HepG2 (cell line): ENCODE measurements at regions not wholly inside any gene's neighbourhood (a gene's known extent, or its start where the extent isn't known, plus 50 kb on each side); places are given as distances from the start of the nearest gene placed in this dataset.

Source experiments
- ATAC-seq: fragments of 200-7000 bp; cut with Tn5 transposase; 3 replicates; pipeline ENCODE4 v1.9.1; 2020; ENCODE audit warnings: mild to moderate bottlenecking, moderate library complexity
- BruUV-seq: library from RNA; stranded (reverse); fragments of 400-500 nt; replicated peaks from 2 replicates; lab custom pipeline; 2021; lab: Mats Ljungman, UMichigan
- CTCF ChIA-PET: fragments of 300-600 bp; formaldehyde crosslinking; extraction: SDS; loops from one replicate; lab custom pipeline; 2021; ENCODE audit warnings: low total read pairs, inconsistent platforms, low intra/inter-chr PET ratio; lab: Yijun Ruan, JAX
- POLR2A ChIA-PET: fragments of 350-600 bp; sonication (Branson Sonifier 250); formaldehyde crosslinking; loops from one replicate; lab custom pipeline; 2020; ENCODE audit warnings: antibody characterized with exemption, inconsistent platforms; lab: Yijun Ruan, JAX
- DNase-seq: peaks from one replicate; pipeline ENCODE4 v3.0.0-alpha.2; 2015; ENCODE audit warnings: low spot score
- FAIRE-seq: peaks from 3 replicates; lab custom pipeline; 2011; peaks lifted over from hg19 to GRCh38; lab: Jason Lieb, UNC
- H2AFZ ChIP-seq: one replicate; pipeline ENCODE4 v1.6.1; 2011; ENCODE audit warnings: low read length, inconsistent platforms
- H3K27ac ChIP-seq: fragments of 300-600 bp; 3 replicates; pipeline ENCODE4 v1.8.0; 2011; ENCODE audit warnings: mixed run types, mild to moderate bottlenecking, mixed read lengths, low read length, inconsistent platforms; ENCODE audit not compliant: insufficient read depth; ENCODE audit errors: extremely low read length
- H3K27me3 ChIP-seq, 2 experiments: fragments of 200-600 bp in 1 of 2; 2 replicates in 1 of 2; 3 replicates in 1 of 2; pipeline versions ENCODE4 v1.6.0 to v1.8.0; 2011; ENCODE audit warnings: low read length in 2 of 2, mild to moderate bottlenecking in 2 of 2, moderate library complexity in 2 of 2, inconsistent platforms in 1 of 2; ENCODE audit not compliant: insufficient read depth in 2 of 2, control insufficient read depth in 1 of 2
- H3K36me3 ChIP-seq, 2 experiments: fragments of 200-600 bp in 1 of 2; replicated peaks in 1 of 2; 2 replicates in 1 of 2; 3 replicates in 1 of 2; pipeline versions ENCODE4 v1.5.1 to v1.8.0; 2011; ENCODE audit warnings: low read length in 2 of 2, inconsistent platforms in 1 of 2; ENCODE audit not compliant: insufficient read depth in 2 of 2, control insufficient read depth in 1 of 2
- H3K4me1 ChIP-seq: 2 replicates; pipeline ENCODE4 v1.5.1; 2012; ENCODE audit warnings: low read length, inconsistent platforms; ENCODE audit not compliant: insufficient read depth
- H3K4me2 ChIP-seq: 2 replicates; pipeline ENCODE4 v1.6.0; 2011; ENCODE audit warnings: low read depth, low read length, inconsistent platforms
- H3K4me3 ChIP-seq, 3 experiments: fragments of 200-600 bp in 1 of 3; sonication (generic), shearing (Covaris generic) in 1 of 3; replicated peaks in 1 of 3; 2 replicates each; pipeline ENCODE4 v1.5.1; 2011 to 2016; ENCODE audit warnings: low read length in 3 of 3, inconsistent platforms in 2 of 3, low read depth in 2 of 3, mild to moderate bottlenecking in 2 of 3, control low read depth in 1 of 3, mixed read lengths in 1 of 3; ENCODE audit not compliant: insufficient read depth in 1 of 3
- H3K79me2 ChIP-seq: one replicate; pipeline ENCODE4 v1.6.1; 2011; ENCODE audit warnings: low read length, inconsistent platforms; ENCODE audit not compliant: insufficient read depth
- H3K9ac ChIP-seq: 2 replicates; pipeline ENCODE4 v1.6.0; 2011; ENCODE audit warnings: mild to moderate bottlenecking, low read depth, low read length, inconsistent platforms; ENCODE audit not compliant: insufficient read depth
- H3K9me3 ChIP-seq: 2 replicates; pipeline ENCODE4 v1.5.1; 2012; ENCODE audit warnings: mild to moderate bottlenecking, low read length
- H4K20me1 ChIP-seq: 2 replicates; pipeline ENCODE4 v1.6.0; 2011; ENCODE audit warnings: inconsistent platforms, mild to moderate bottlenecking, low read length, moderate library complexity; ENCODE audit not compliant: insufficient read depth
- DMAP1 ChIP-seq: IDR thresholded peaks from 2 replicates; pipeline ENCODE4 v1.6.1; 2016
- PCBP1 ChIP-seq: fragments of 200-400 bp; formaldehyde crosslinking; IDR thresholded peaks from 2 replicates; pipeline ENCODE4 v1.6.1; 2017; ENCODE audit warnings: mild to moderate bottlenecking, low read depth, low read length, borderline replicate concordance
- RBM22 ChIP-seq: fragments of 200-400 bp; formaldehyde crosslinking; optimal IDR thresholded peaks from 2 replicates; pipeline ENCODE3; 2017; ENCODE audit warnings: mild to moderate bottlenecking, low read length, moderate library complexity
- ZBTB8A ChIP-seq: sonication (generic); formaldehyde crosslinking; IDR thresholded peaks from 2 replicates; pipeline ENCODE4 v1.4.0; 2020; ENCODE audit warnings: mild to moderate bottlenecking, low read depth, missing genetic modification reagents, borderline replicate concordance
- ZFP62 ChIP-seq: sonication (generic); formaldehyde crosslinking; IDR thresholded peaks from 2 replicates; pipeline ENCODE4 v1.4.0; 2020; ENCODE audit warnings: missing genetic modification reagents
- ZMYM3 ChIP-seq: sonication (generic); formaldehyde crosslinking; IDR thresholded peaks from 2 replicates; pipeline ENCODE4 v1.5.1; 2020; ENCODE audit warnings: mild to moderate bottlenecking, missing genetic modification reagents
- ZNF263 ChIP-seq: sonication (generic); formaldehyde crosslinking; IDR thresholded peaks from 2 replicates; pipeline ENCODE4 v1.4.0; 2020; ENCODE audit warnings: missing genetic modification reagents
- ZNF354B ChIP-seq: sonication (generic); formaldehyde crosslinking; IDR thresholded peaks from 2 replicates; pipeline ENCODE4 v1.8.0; 2022; ENCODE audit warnings: mild to moderate bottlenecking, missing genetic modification reagents
- ZZZ3 ChIP-seq: sonication (generic); formaldehyde crosslinking; IDR thresholded peaks from 2 replicates; pipeline ENCODE4 v1.4.0; 2020; ENCODE audit warnings: missing genetic modification reagents, mild to moderate bottlenecking, borderline replicate concordance
- WGBS: methylation state at CpG from one replicate; pipeline ENCODE4 v1.1.6; 2017; ENCODE audit warnings: low lambda C conversion rate; 5-methylcytosine and 5-hydroxymethylcytosine counted together
- in situ Hi-C: cut with HindIII; loops from 2 replicates; pipeline ENCODE4 v1.10.0; 2017; ENCODE audit warnings: low pct_unique_long_range_greater_than_20kb; ENCODE audit not compliant: extremely low pct_ligation_motif_present
- intact Hi-C: fragments of 100-400 bp; cut with micrococcal nuclease; formaldehyde crosslinking; loops from one replicate; pipeline ENCODE4 v1.10.0; 2022; ENCODE audit not compliant: unreplicated experiment
- TF ChIP-seq, protein P1 (sequence below): sonication (generic); formaldehyde crosslinking; IDR thresholded peaks from 2 replicates; pipeline ENCODE4 v1.4.0; 2020; ENCODE audit warnings: missing genetic modification reagents, mild to moderate bottlenecking, borderline replicate concordance
- TF ChIP-seq, protein P2 (sequence below): sonication (generic); formaldehyde crosslinking; IDR thresholded peaks from 2 replicates; pipeline ENCODE4 v1.4.0; 2020; ENCODE audit warnings: missing genetic modification reagents
- TF ChIP-seq, protein P3 (sequence below): sonication (generic); formaldehyde crosslinking; IDR thresholded peaks from 2 replicates; pipeline ENCODE4 v1.4.0; 2020; ENCODE audit warnings: mild to moderate bottlenecking, missing genetic modification reagents

DNA sequence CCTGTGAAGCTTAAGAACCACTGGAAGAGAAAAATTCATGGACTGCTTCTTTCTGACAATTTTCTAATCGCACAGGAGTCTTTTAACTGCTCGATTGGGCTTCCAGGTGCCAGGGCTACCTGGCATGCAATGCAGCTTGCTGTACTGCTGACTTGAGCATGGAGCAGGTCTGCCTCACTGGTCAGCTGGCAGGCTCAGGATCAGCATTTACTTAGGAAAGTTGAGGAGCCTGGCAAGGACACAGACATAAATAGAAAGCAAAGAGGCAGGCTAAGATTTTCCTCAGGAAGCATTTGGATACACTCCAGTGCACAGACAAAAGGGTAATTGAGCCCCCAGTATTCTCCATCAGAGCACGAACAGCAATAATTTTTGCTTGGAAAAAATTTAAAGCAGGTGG lies 163.5 kb downstream of the CSNK2A3 start:
- no peak overlapping the region for H3K9ac ChIP-seq
- CTCF ChIA-PET: no interaction called here
- DNase-seq: no peak
- no peak overlapping the region for H3K27ac ChIP-seq
- no peaks in the 10 kb centered on the region for H3K36me3 ChIP-seq
- no peak overlapping the region for H2AFZ ChIP-seq
- no peak for FAIRE-seq
- POLR2A ChIA-PET: no interaction called here
- H3K4me3 ChIP-seq: no peak overlapping the region
- no peaks in the 10 kb centered on the region for H3K79me2 ChIP-seq
- in situ Hi-C loops (no loop called here), intact Hi-C loops (no loop called here)
- WGBS: 0% methylated on average over 3 of the region's 3 CpGs
- no peak for ATAC-seq
- no TSS peak for BruUV-seq
- no peaks in the 10 kb centered on the region for H4K20me1 ChIP-seq
- no peak overlapping the region for H3K4me2 ChIP-seq
- H3K4me1 ChIP-seq: no peaks in the 10 kb centered on the region
- no peaks in the 10 kb centered on the region for H3K27me3 ChIP-seq
- no peaks in the 10 kb centered on the region for H3K9me3 ChIP-seq
- no peak for TF ChIP-seq ZNF263 (CRISPR knock-in tag)
- TF ChIP-seq DMAP1 (CRISPR knock-in tag): no peak
- TF ChIP-seq, protein P1, sequence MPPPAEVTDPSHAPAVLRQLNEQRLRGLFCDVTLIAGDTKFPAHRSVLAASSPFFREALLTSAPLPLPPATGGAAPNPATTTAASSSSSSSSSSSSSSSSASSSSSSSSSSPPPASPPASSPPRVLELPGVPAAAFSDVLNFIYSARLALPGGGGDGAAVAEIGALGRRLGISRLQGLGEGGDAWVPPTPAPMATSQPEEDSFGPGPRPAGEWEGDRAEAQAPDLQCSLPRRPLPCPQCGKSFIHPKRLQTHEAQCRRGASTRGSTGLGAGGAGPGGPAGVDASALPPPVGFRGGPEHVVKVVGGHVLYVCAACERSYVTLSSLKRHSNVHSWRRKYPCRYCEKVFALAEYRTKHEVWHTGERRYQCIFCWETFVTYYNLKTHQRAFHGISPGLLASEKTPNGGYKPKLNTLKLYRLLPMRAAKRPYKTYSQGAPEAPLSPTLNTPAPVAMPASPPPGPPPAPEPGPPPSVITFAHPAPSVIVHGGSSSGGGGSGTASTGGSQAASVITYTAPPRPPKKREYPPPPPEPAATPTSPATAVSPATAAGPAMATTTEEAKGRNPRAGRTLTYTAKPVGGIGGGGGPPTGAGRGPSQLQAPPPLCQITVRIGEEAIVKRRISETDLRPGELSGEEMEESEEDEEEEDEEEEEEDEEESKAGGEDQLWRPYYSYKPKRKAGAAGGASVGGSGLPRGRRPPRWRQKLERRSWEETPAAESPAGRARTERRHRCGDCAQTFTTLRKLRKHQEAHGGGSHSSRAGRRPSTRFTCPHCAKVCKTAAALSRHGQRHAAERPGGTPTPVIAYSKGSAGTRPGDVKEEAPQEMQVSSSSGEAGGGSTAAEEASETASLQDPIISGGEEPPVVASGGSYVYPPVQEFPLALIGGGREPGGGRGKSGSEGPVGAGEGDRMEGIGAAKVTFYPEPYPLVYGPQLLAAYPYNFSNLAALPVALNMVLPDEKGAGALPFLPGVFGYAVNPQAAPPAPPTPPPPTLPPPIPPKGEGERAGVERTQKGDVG (CRISPR knock-in tag): no peak
- TF ChIP-seq ZMYM3 (CRISPR knock-in tag): no peak
- no peak for TF ChIP-seq ZNF354B (CRISPR knock-in tag)
- no peak for TF ChIP-seq PCBP1
- TF ChIP-seq, protein P2, sequence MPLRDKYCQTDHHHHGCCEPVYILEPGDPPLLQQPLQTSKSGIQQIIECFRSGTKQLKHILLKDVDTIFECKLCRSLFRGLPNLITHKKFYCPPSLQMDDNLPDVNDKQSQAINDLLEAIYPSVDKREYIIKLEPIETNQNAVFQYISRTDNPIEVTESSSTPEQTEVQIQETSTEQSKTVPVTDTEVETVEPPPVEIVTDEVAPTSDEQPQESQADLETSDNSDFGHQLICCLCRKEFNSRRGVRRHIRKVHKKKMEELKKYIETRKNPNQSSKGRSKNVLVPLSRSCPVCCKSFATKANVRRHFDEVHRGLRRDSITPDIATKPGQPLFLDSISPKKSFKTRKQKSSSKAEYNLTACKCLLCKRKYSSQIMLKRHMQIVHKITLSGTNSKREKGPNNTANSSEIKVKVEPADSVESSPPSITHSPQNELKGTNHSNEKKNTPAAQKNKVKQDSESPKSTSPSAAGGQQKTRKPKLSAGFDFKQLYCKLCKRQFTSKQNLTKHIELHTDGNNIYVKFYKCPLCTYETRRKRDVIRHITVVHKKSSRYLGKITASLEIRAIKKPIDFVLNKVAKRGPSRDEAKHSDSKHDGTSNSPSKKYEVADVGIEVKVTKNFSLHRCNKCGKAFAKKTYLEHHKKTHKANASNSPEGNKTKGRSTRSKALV (CRISPR knock-in tag): no peak
- no peak for TF ChIP-seq ZFP62 (CRISPR knock-in tag)
- TF ChIP-seq RBM22: no peak
- TF ChIP-seq, protein P3, sequence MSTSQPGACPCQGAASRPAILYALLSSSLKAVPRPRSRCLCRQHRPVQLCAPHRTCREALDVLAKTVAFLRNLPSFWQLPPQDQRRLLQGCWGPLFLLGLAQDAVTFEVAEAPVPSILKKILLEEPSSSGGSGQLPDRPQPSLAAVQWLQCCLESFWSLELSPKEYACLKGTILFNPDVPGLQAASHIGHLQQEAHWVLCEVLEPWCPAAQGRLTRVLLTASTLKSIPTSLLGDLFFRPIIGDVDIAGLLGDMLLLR (CRISPR knock-in tag): no peak
- no peak for TF ChIP-seq ZBTB8A (CRISPR knock-in tag)
- no peak for TF ChIP-seq ZZZ3
